GM21786 (cell line): ENCODE measurements at regions not wholly inside any gene's neighbourhood (a gene's known extent, or its start where the extent isn't known, plus 50 kb on each side); places are given as distances from the start of the nearest gene placed in this dataset.
A peak's percentile ranks its signal among the peaks of the same experiment; 100 is the strongest.

Experiments used
- ATAC-seq: cut with Tn5 transposase; IDR thresholded peaks from one replicate; pipeline ENCODE4 v1.9.1; 2021; ENCODE audit not compliant: unreplicated experiment

- ATAC-seq: no peak
Measured at GRCh38 chr6:146865756-146866379, 267.1 kb downstream of the ADGB start.

DNA sequence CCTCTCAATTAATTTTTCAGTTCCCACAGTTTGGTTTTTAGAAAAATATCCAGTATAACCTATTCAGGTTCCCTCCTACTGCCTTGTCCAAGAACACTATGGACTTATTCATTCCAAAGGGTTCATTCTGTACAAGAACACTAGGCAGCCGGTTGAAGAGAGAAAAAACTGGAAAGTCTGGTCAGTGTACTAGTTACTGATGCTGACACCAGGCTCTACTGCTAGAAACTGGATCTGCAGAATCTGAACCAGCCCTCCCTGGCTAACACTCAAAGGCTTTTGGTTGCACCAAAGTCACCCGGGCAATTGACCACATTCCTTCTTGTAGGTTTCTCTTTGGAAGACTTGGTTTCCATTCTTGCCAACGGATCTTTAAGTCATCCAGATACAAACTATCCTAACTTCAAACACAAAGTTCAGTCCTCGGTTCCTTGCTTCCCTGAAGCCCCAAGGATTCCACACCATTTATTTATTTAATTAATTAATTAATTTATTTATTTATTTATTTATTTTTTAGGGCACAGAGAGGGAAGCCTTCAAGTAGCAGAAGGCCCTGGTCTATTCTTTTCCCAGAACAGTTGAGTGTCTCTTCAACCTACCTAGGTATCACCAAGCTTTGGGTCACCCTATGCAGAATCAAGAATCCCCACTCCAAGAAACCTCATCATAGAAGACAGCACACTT, 268.1 kb downstream of the ADGB start:
- ATAC-seq: no peak

DNA sequence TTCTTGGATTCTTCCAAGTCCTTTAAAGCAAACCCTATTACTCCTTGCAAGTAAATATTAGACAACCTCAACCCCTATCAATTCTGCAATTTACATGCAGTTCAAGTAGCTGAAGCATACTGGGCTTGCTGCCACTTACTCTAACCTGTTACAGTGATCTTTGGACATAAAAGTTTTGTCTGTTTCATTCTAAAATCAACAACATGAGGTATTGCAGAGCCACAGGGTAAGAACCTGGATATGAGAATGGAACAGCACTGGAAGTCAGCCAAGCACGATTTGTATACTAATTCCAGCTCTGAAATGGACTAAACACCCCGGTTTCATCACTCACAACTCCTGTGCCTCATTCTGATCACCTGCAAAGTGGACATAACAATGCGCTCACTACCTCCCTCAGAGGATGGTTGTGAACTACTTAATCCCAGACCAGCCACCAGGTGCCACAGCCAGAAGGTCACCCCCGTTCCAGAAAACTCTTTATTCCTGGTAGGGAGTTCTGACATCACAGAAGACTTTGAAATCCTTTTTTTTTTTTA, 270.0 kb downstream of the ADGB start:
- no peak for ATAC-seq

- peak; percentile 86 for ATAC-seq
Measured at GRCh38 chr6:146870760-146871159, 272.0 kb downstream of the ADGB start.

DNA sequence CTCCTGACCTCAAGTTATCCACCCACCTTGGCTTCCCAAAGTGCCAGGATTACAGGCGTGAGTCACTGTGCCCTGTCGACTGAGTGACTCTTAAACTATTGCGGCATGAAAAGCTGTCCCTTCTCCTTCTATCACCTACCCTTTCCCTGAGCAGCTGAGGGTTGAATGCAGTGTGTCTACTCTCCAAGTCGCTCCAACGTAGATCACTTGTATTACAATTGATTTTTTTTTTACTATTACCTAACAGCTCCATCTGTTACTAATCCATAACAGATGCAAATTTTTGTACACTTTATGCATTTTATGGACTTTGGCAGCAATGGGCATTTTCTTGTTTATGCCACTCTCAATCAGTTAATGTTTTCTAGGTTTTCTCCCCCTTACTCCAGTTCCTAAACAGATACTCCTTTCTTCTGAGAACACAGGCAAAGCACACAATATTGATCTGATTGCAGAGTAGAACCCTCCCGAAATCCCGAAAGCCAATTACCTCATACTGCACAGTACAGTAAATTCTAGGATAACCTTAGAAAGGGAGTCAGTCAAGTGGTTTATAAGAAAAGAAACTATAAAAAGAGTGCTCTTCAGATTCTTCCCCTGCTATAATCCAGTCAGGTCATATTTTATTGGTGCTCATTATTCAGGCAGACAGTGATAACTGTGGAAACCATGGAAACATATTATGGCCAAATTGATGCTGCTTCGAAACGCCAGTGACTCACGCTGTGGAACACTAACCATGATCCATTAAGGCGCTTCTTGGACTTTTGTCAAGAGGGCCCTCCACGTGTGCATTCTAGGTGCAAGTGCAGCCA, 273.0 kb downstream of the ADGB start:
- no peak for ATAC-seq

GRCh38 chr6:146872426-146872785, 273.6 kb downstream of the ADGB start:
- no peak for ATAC-seq

- ATAC-seq: no peak
Measured at GRCh38 chr6:146874278-146875018, 275.7 kb downstream of the ADGB start.

DNA sequence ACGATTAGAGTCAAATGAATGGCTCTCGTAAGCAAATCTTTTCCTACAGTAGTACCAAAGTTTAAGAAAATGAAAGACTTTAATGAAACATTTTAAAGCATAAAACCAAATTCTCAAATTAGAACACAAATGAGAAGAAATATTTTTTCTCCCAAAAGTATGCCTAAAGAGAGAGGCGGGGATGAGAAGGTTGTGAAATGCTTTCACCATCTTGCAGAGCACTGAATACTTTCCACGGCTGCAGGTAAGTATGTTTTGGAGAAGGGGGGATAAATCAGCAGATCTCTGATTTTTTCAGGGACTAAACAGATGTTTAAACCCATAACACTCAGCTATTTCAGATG, 277.1 kb downstream of the ADGB start:
- no peak for ATAC-seq

DNA sequence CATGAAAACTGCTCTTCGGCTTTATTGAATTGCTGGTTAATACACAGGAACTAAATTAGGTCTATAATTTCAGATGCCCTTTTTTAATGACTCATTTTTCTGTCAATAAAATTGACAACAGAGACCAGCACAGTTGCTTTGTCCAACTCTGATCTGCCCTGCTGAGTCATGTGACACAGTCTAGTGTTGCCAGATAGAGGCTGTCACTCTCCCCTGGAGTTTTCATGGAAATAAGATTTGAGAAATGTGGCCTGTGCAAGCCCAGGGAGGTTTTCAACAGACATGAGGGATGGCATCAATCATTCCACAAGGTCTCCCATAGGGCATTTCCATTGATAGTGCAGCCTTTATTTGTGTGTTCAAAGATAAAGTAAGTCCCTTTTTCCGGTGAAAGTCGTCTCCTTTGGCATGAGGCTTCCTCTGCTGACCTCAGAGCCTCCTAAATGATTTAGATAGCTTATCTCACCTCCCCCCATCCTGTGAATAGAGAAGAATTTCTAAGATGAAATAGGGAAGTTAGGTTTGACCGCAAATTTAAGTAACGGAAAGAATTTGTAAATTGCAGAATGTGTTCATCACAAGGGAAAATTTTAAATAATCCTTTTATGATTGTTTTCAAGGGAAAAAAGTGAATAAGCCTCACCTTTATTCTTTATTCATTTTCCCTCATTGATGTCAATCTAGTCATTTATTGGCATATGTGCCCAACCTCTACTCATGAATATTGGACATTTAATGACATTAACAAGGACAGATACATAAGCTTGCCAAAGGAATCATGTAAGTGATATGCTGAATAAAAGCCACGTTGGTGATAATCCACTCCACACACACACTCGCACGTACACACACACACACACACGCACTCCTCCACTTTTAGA, 277.7 kb downstream of the ADGB start:
- no peak for ATAC-seq

DNA sequence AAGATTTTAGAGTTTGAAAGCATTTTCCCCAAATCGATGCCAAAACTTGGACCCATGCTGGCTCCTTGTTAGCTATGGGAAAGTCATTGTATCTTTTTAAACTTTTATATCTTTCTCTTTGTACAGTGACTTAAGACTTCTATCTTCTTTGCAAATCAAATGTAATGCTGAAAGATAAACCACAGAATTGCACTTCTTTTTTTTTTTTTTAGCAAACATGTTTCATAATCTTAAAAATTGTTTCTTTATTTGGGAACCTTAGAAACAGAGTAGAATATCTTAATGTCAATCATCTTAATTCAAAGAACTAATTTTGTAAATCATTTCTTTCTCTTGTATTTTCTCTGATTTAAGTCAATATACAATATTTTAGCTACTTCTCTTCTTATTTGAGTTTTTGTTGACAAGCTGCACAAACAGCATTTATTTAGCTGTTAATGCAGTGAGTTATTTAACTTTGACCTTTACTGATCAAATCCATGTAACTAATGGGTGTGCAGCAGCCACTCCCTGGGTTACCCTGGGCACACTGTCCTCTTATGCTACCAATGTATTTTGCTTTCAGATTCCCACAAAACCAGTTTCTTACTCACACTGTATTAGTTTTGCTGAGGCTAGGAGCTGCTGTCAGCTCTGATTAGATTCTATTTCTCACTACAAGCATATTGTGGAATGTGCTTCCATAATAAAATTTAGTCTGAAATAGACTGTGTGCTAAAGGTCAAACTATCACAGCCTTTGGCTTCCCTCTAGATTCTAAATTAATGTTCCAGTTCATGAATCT, 279.6 kb downstream of the ADGB start:
- no peak for ATAC-seq

DNA sequence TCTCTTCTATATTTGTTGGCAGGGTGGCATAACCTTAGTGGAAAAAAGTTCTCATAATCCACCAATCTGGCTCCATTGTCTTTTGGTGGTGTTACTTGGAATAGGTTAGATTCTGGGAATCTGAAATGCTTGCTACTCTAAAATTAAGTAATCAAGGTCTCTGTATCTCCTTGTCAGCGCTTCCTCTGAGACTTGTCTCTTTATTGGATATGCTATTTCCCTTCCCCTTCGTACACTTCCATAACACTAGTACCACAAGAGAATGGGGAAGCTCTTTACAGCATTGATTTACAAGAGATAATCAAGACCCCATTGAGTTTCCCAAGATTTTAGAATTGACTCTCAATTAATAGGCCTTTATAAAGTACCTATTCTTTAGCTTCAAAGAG, 280.2 kb downstream of the ADGB start:
- ATAC-seq: no peak

GRCh38 chr6:146879406-146880117, 280.8 kb downstream of the ADGB start:
- no peak for ATAC-seq

DNA sequence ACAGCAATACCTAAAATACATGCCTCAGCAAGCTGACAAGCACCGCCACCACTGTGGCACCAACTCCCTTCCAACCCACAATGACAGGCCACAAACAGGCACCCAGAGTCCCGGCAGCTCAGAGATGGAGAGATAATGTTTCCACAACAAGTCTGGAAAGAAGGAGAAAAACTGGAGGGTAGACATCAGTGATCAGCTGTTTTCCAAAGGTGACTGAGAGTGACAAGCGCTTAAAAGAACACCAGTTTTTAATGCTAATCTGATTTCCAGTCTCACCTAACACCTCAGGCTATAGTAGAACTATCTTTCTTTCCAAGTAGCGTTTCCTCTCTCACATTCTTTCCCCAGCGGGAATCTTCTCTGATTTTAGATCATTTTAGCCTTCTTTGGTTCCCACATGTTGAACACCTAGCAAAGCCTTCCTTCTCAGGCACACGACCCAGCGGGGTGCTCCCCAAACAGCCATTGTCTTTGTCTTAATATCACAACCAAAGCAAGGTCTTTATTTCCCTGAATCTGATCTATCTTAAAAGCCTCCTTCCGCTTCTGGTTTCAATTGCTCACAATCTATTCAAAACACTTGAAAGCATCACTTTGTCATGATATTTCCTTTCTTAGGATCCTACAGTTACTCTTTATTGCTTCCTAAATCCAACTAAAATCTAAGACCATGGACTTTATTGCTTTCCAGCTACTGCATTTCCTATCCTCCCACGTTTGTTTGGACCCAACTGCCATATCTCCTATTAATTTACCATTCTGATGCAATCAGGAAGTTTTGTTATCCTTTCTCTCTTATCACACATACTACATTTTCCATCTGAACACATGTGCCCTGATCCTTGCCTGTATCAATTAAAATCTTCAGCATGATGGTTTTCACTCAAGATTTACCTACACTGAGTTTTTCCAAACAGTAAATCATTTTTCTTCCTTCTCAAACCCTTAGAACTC, 282.7 kb downstream of the ADGB start:
- ATAC-seq: no peak

DNA sequence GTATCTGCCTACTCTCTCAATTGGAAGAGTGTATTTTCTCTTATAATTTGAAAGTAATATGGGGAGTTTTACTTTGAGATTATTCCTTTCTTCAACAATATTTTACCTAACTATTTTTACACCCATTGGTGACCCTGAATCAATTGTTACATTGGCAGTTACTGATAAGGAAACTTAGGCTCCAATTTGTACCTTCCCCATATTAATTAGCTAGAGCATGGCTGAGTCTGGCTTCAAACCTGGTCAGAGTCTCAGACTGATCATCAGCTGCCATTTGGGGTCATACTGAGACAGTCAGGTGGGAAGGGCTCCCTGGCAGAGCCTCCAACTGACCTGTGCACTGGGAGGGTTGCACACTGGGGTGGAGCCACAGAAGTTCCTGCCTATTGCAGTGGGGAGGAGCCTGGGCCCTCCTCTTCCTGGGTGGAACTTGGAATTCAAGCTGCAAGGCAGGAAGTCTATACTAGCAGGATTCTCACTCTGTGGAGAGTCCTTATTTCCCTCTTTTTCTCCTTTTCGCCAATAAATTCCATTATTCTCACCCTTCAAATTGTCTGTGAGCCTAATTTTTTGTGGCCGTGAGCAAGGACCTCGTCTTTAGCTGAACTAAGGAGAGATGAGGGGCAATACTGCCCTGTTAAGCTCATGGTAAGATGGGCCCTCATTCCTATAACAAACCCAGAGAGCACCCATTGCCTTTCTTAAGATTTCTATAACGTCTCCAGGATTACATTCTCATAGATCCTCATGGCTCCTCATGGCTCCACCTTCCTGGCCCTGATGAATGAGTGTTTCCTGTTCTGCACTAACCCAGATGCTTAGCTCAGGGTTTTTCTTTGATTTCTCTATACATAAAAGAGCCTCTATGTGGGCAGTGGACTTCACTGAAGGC, 285.1 kb downstream of the ADGB start:
- ATAC-seq: no peak

GRCh38 chr6:146884728-146885127, 286.0 kb downstream of the ADGB start:
- ATAC-seq: peak; percentile 95

GRCh38 chr6:146885708-146886457, 287.1 kb downstream of the ADGB start:
- no peak for ATAC-seq
